ENCODE measurements at regions not wholly inside any gene's neighbourhood (a gene's known extent, or its start where the extent isn't known, plus 50 kb on each side); places are given as distances from the start of the nearest gene placed in this dataset.

GRCh38 chr7:91526404-91526803 is 262.2 kb downstream of the FZD1 start:
- no peak overlapping the region for H3K4me3 ChIP-seq
- H3K27ac ChIP-seq, result no peak overlapping the region
- no peaks in the 10 kb centered on the region for H3K36me3 ChIP-seq
- no peak for DNase-seq
- no peak for ATAC-seq (ENCODE audit: low FRiP score in 2 of 2)
- no peaks in the 10 kb centered on the region for H3K4me1 ChIP-seq
- no peaks in the 10 kb centered on the region for H3K27me3 ChIP-seq
- no peak for TF ChIP-seq POLR2A (IDR thresholded peaks at IDR 0.05)
- TF ChIP-seq POLR2AphosphoS5 (IDR thresholded peaks at IDR 0.05), result no peak
- TF ChIP-seq EP300 (IDR thresholded peaks at IDR 0.05), result no peak
- no peak for TF ChIP-seq CTCF (IDR thresholded peaks at IDR 0.05)
- H3K9me3 ChIP-seq, result peaks cover 0 to 2% (median 0%) of the 10 kb centered on the region in 4 donors

- Histone ChIP-seq H3K9me3 (peaks cover 0 to 2% (median 0%) of the 10 kb centered on the region in 4 donors), H3K27me3 (no peaks in the 10 kb centered on the region), H3K36me3 (no peaks in the 10 kb centered on the region), H3K4me3 (no peak overlapping the region), H3K27ac (no peak overlapping the region), H3K4me1 (no peaks in the 10 kb centered on the region)
- ATAC-seq (ENCODE audit: low FRiP score in 2 of 2) (no peak), DNase-seq (no peak)
- WGBS, 2 donors, result 97% methylated on average over 5 of the region's 5 CpGs; no CpG with 5 or more reads in 1 of the 2 donors
- TF ChIP-seq CTCF (IDR thresholded peaks at IDR 0.05), result no peak
- no peak for TF ChIP-seq POLR2AphosphoS5 (IDR thresholded peaks at IDR 0.05)
- TF ChIP-seq POLR2A (IDR thresholded peaks at IDR 0.05), result no peak
- TF ChIP-seq EP300 (IDR thresholded peaks at IDR 0.05), result no peak
Measured at GRCh38 chr7:91527460-91527859, 263.2 kb downstream of the FZD1 start.

- Histone ChIP-seq H3K27ac (no peak overlapping the region), H3K36me3 (no peaks in the 10 kb centered on the region), H3K9me3 (peaks cover 0 to 2% (median 0%) of the 10 kb centered on the region in 4 donors), H3K4me3 (no peak overlapping the region), H3K4me1 (no peaks in the 10 kb centered on the region), H3K27me3 (no peaks in the 10 kb centered on the region)
- TF ChIP-seq EP300 (IDR thresholded peaks at IDR 0.05) (no peak), CTCF (IDR thresholded peaks at IDR 0.05) (no peak), POLR2A (IDR thresholded peaks at IDR 0.05) (no peak), POLR2AphosphoS5 (IDR thresholded peaks at IDR 0.05) (no peak)
- DNase-seq, result no peak
- 58 to 63% methylated on average over 1 of the region's 1 CpG for WGBS, 2 donors
- no peak for ATAC-seq (ENCODE audit: low FRiP score in 2 of 2)
Measured at GRCh38 chr7:91533996-91534395, 269.8 kb downstream of the FZD1 start.

- 63 to 69% methylated on average over 9 of the region's 9 CpGs for WGBS, 2 donors
- DNase-seq (no peak), ATAC-seq (ENCODE audit: low FRiP score in 2 of 2) (no peak)
- H3K4me3 ChIP-seq, result no peak overlapping the region
- no peaks in the 10 kb centered on the region for H3K27me3 ChIP-seq
- no peaks in the 10 kb centered on the region for H3K4me1 ChIP-seq
- H3K27ac ChIP-seq, result no peak overlapping the region
- no peak for TF ChIP-seq CTCF (IDR thresholded peaks at IDR 0.05)
- TF ChIP-seq EP300 (IDR thresholded peaks at IDR 0.05), result no peak
- no peak for TF ChIP-seq POLR2A (IDR thresholded peaks at IDR 0.05)
- TF ChIP-seq POLR2AphosphoS5 (IDR thresholded peaks at IDR 0.05), result no peak
- no peaks in the 10 kb centered on the region for H3K36me3 ChIP-seq
- H3K9me3 ChIP-seq, result no peaks in the 10 kb centered on the region
Measured at GRCh38 chr7:91537260-91538152, 273.3 kb downstream of the FZD1 start.

DNA sequence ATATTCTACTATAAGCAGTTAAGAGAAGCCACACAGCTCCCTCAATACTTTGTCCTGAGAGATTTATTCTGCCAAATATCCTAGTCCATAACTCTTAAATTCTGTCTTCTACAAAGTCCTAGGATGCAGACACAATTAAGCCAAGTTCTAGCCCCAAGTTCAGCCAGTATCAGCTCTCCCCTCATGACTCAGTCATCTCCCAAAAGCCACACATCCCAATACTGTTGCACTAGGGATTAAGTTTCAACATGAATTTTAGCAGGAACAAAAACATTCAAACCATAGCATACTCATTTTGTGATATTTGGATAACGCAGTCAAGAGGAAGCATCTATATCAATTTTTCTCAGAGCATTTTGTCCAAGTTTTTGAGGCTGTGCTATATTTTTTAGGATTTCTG is 277.4 kb downstream of the FZD1 start:
- no peak overlapping the region for H3K4me3 ChIP-seq
- no peak for DNase-seq
- no peaks in the 10 kb centered on the region for H3K27me3 ChIP-seq
- no peaks in the 10 kb centered on the region for H3K36me3 ChIP-seq
- ATAC-seq (ENCODE audit: low FRiP score in 2 of 2), result no peak
- WGBS, 2 donors, result 86 to 100% methylated on average over 1 of the region's 1 CpG
- no peaks in the 10 kb centered on the region for H3K9me3 ChIP-seq
- no peaks in the 10 kb centered on the region for H3K4me1 ChIP-seq
- TF ChIP-seq POLR2A (IDR thresholded peaks at IDR 0.05), result no peak
- TF ChIP-seq POLR2AphosphoS5 (IDR thresholded peaks at IDR 0.05), result no peak
- no peak for TF ChIP-seq CTCF (IDR thresholded peaks at IDR 0.05)
- TF ChIP-seq EP300 (IDR thresholded peaks at IDR 0.05), result no peak
- H3K27ac ChIP-seq, result no peak overlapping the region
